C4-2B (cell line): ENCODE measurements at regions not wholly inside any gene's neighbourhood (a gene's known extent, or its start where the extent isn't known, plus 50 kb on each side); places are given as distances from the start of the nearest gene placed in this dataset.

Source experiments
- H3K27ac ChIP-seq: fragments of 450-650 bp; 2 replicates; pipeline ENCODE4 v1.5.1; 2017
- CTCF ChIP-seq: fragments of 450-650 bp; conservative IDR thresholded peaks from 2 replicates; pipeline ENCODE4 v1.5.1; 2017; ENCODE audit warnings: mild to moderate bottlenecking
- ZFX ChIP-seq: fragments of 450-650 bp; IDR thresholded peaks from 2 replicates; pipeline ENCODE4 v1.6.1; 2017

DNA sequence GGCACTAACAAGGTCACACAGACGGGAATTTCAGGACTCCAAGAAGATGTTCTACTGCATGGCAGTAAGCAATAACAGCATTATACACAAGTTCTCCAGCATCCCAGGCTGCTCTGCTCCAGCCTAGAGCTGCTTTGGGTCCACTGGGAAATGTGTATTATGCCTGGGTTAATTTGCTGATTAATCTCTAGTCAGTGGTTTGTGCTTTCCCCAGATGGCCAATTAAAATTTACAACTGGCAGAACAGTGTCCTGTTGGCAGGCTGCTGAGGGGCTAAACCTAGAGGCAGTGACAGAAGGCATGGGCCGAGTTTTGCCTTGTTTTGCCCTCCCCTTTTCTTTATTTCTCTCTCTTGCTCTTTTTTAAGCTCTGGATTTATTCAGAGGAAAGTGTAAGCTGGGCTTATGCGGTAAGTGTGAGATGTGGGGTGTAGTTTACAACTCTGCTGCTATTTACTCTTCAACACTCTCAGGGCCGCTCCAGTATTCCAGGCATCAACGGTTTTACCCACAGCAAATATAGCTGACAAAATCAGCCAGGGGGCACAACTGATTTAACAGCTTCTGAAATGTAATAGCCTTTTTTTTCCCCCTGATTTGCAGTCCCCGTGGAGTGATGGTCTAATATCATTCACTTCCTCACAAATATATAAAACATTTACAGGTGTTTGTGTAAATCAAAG is 348.0 kb downstream of the GPD2 start:
- TF ChIP-seq ZFX, result no peak
- TF ChIP-seq CTCF, result no peak
- H3K27ac ChIP-seq, result no peak overlapping the region

GRCh38 chr2:156787517-156787916 is 351.3 kb downstream of the GPD2 start:
- TF ChIP-seq ZFX, result no peak
- TF ChIP-seq CTCF, result no peak
- no peak overlapping the region for H3K27ac ChIP-seq

GRCh38 chr2:156790343-156791037 is 354.3 kb downstream of the GPD2 start:
- H3K27ac ChIP-seq, result no peak overlapping the region
- TF ChIP-seq ZFX, result no peak
- TF ChIP-seq CTCF, result no peak

DNA sequence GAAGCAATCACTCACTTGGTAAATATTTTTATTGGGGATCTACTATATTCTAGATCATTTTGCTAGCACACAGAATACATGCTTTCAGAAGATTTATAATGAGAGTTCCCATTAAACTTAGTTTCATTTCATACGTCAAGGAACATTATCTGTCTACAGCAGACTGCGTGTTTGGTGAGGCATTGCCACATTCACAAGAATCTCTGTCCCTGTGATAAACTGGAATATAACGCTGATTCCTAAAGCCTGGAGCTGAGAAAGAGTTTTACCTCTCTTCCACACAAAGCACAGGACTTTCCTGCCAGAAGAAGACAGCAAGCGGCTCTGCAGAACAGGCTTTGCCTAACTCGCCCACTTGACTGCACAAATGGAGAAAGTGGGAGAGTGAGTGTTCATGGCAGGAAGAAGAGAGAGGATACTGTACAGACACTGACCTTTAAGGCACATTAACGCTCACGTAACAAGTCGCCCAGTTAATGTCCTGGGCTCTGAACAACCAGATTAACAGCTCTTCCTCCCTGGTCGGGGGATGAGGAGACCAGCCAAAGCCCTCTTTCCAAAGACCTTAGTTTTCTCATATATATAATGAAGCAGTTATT is 356.2 kb downstream of the GPD2 start:
- TF ChIP-seq ZFX, result no peak
- TF ChIP-seq CTCF, result no peak
- H3K27ac ChIP-seq, result no peak overlapping the region

DNA sequence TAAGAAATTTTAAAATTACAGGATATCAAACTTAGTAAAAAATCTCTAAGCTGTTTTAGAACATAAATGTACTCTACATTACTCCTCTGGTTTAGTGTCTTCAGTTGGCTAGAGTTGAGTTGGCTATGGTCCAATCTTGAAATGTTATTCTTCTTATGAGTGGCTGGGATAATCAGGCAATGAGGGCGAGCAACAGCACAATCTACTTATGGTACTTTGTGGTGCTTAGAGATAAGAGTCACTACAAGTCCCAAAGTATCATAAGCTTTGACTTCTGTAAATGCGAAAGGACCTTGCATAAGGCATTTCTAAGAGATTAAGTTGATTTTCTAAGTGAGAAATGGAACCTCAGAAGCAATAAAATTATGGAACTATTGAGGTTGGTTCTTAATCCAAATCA is 361.7 kb downstream of the GPD2 start:
- no peak overlapping the region for H3K27ac ChIP-seq
- TF ChIP-seq CTCF, result no peak

GRCh38 chr2:156800065-156800653 is 364.0 kb downstream of the GPD2 start:
- TF ChIP-seq ZFX (no peak), CTCF (no peak)
- no peak overlapping the region for H3K27ac ChIP-seq

- no peak overlapping the region for H3K27ac ChIP-seq
- TF ChIP-seq CTCF (no peak), ZFX (no peak)
Observed at GRCh38 chr2:156800781-156801361, 364.7 kb downstream of the GPD2 start.
